ENCODE measurements at regions not wholly inside any gene's neighbourhood (a gene's known extent, or its start where the extent isn't known, plus 50 kb on each side); places are given as distances from the start of the nearest gene placed in this dataset.

DNA sequence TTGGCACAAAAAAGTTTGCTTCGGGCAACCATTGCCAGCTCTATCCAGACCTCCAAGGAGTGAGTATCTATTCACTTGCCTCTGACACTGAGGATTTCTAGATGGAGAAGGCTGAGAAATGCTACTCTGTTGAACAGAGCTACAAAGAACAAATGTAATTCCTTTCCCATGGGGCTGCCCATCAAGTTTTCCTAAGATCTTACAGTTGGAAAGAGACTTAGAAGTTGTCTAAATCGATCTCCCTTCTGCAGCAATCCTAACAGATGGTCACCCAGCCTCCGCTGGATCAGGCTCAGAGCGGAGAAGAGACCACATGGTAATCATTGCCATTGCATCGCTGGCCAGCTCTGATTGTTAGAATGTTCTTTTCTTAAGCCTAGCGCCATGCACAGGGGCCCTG is 110.1 kb upstream of the BCL2L14 start:
- H4K20me1 ChIP-seq (ENCODE audit: insufficient read depth) = no peaks in the 10 kb centered on the region
- no peaks in the 10 kb centered on the region for H3K79me2 ChIP-seq (ENCODE audit: insufficient read depth, low read depth)
- no peak overlapping the region for H2AFZ ChIP-seq (ENCODE audit: low read depth)
- H3K4me2 ChIP-seq = no peak overlapping the region
- no peaks in the 10 kb centered on the region for H3K36me3 ChIP-seq (ENCODE audit: insufficient read depth)
- H3K9ac ChIP-seq = no peak overlapping the region
- no peaks in the 10 kb centered on the region for H3K27me3 ChIP-seq (ENCODE audit: insufficient read depth, low read depth)
- H3K4me1 ChIP-seq (ENCODE audit: low read depth, poor library complexity, severe bottlenecking) = no peaks in the 10 kb centered on the region
- TF ChIP-seq, protein P1, sequence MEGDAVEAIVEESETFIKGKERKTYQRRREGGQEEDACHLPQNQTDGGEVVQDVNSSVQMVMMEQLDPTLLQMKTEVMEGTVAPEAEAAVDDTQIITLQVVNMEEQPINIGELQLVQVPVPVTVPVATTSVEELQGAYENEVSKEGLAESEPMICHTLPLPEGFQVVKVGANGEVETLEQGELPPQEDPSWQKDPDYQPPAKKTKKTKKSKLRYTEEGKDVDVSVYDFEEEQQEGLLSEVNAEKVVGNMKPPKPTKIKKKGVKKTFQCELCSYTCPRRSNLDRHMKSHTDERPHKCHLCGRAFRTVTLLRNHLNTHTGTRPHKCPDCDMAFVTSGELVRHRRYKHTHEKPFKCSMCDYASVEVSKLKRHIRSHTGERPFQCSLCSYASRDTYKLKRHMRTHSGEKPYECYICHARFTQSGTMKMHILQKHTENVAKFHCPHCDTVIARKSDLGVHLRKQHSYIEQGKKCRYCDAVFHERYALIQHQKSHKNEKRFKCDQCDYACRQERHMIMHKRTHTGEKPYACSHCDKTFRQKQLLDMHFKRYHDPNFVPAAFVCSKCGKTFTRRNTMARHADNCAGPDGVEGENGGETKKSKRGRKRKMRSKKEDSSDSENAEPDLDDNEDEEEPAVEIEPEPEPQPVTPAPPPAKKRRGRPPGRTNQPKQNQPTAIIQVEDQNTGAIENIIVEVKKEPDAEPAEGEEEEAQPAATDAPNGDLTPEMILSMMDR (conservative IDR thresholded peaks at IDR 0.05; ENCODE audit: low read depth, low read length) = no peak
- no peak overlapping the region for H3K27ac ChIP-seq
- H3K4me3 ChIP-seq (IDR thresholded peaks at IDR 0.05; ENCODE audit: insufficient read depth, low read depth, low read length) = no peak overlapping the region

DNA sequence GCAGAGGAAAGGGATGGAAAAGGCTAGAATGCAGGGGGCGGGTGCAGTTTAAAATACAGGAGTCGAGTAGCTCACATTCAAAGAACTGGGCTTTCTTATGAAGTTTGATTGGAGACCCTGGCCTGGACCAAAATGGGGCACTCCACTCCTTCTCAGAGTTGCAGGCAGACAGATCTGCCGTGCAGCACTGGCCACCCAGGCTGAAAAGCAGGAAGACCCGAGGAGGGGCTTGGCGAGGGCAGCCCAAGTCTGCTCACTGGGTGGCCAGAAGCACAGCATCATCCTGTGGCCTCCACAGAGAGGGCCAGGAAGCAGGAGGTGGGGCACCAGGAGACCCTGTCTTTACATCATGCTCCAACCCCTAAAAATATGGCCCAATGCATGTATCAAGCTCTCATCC is 109.1 kb upstream of the BCL2L14 start:
- Histone ChIP-seq H3K27ac (no peak overlapping the region), H3K36me3 (ENCODE audit: insufficient read depth) (no peaks in the 10 kb centered on the region), H3K4me3 (IDR thresholded peaks at IDR 0.05; ENCODE audit: insufficient read depth, low read depth, low read length) (no peak overlapping the region), H3K27me3 (ENCODE audit: insufficient read depth, low read depth) (no peaks in the 10 kb centered on the region), H3K4me1 (ENCODE audit: low read depth, poor library complexity, severe bottlenecking) (no peaks in the 10 kb centered on the region), H4K20me1 (ENCODE audit: insufficient read depth) (no peaks in the 10 kb centered on the region), H3K9ac (no peak overlapping the region), H3K79me2 (ENCODE audit: insufficient read depth, low read depth) (no peaks in the 10 kb centered on the region), H3K4me2 (no peak overlapping the region), H2AFZ (ENCODE audit: low read depth) (no peak overlapping the region)
- TF ChIP-seq, protein P1 (conservative IDR thresholded peaks at IDR 0.05; ENCODE audit: low read depth, low read length) = no peak

DNA sequence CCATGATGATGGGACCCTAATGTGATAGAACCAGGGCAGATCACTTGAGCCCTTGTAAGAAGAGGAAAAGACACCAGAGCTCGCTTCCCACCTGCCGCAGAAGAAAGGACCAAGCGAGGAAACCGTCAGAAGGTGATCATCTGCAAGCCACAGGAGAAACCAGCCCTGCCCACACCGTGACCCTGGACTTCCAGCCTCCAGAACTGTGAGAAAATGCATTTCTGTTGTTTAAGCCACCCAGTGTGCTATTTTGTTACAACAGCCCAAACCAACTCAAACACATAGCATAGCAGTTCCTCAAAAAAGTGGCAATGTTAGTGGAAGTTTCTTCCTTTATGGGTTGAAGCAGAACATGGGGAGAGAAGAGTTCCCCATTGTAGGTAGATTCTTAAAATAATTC is 107.9 kb upstream of the BCL2L14 start:
- no peaks in the 10 kb centered on the region for H3K36me3 ChIP-seq (ENCODE audit: insufficient read depth)
- no peak overlapping the region for H3K27ac ChIP-seq
- no peaks in the 10 kb centered on the region for H3K27me3 ChIP-seq (ENCODE audit: insufficient read depth, low read depth)
- H2AFZ ChIP-seq (ENCODE audit: low read depth) = no peak overlapping the region
- H3K9ac ChIP-seq = no peak overlapping the region
- H3K4me1 ChIP-seq (ENCODE audit: low read depth, poor library complexity, severe bottlenecking) = no peaks in the 10 kb centered on the region
- H3K79me2 ChIP-seq (ENCODE audit: insufficient read depth, low read depth) = no peaks in the 10 kb centered on the region
- H3K4me2 ChIP-seq = no peak overlapping the region
- H3K4me3 ChIP-seq (IDR thresholded peaks at IDR 0.05; ENCODE audit: insufficient read depth, low read depth, low read length) = no peak overlapping the region
- TF ChIP-seq, protein P1 (conservative IDR thresholded peaks at IDR 0.05; ENCODE audit: low read depth, low read length) = no peak
- no peaks in the 10 kb centered on the region for H4K20me1 ChIP-seq (ENCODE audit: insufficient read depth)

DNA sequence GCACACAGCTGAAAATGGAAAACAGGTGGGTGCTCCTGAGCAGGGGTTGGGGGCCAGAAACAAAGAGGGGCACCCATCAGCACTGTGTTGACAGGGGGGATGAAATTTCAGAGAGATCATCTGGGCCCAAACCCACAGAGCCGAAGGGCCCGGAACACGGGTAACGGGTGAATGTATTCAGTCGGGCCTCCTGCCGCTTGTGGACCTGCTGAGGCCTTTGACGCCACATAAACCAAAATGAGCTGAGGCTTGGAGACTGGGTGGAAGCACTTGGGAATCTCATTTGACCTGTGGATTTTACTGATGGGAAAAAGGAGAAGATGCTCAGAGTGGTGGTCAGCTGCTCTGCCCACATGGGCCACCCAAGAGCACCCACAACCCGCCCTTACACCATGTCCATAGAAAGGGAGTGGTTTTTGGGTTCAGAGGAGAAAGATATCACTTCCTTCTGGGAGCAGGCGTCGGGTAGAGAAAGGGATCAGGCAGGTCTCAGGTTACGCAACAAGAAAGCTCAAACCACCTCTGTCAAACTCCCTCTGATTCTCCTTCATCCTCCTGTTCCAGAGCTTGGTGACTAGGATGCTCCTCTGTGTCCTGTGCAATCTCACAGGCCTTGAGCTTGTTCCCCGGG is 106.8 kb upstream of the BCL2L14 start:
- H2AFZ ChIP-seq (ENCODE audit: low read depth) = no peak overlapping the region
- no peaks in the 10 kb centered on the region for H3K79me2 ChIP-seq (ENCODE audit: insufficient read depth, low read depth)
- H3K4me3 ChIP-seq (IDR thresholded peaks at IDR 0.05; ENCODE audit: insufficient read depth, low read depth, low read length) = no peak overlapping the region
- H3K4me1 ChIP-seq (ENCODE audit: low read depth, poor library complexity, severe bottlenecking) = no peaks in the 10 kb centered on the region
- H3K4me2 ChIP-seq = no peak overlapping the region
- no peaks in the 10 kb centered on the region for H4K20me1 ChIP-seq (ENCODE audit: insufficient read depth)
- no peaks in the 10 kb centered on the region for H3K27me3 ChIP-seq (ENCODE audit: insufficient read depth, low read depth)
- H3K36me3 ChIP-seq (ENCODE audit: insufficient read depth) = no peaks in the 10 kb centered on the region
- no peak overlapping the region for H3K9ac ChIP-seq
- TF ChIP-seq, protein P1 (conservative IDR thresholded peaks at IDR 0.05; ENCODE audit: low read depth, low read length) = no peak
- no peak overlapping the region for H3K27ac ChIP-seq
